VCaP (cell line): ENCODE measurements at regions not wholly inside any gene's neighbourhood (a gene's known extent, or its start where the extent isn't known, plus 50 kb on each side); places are given as distances from the start of the nearest gene placed in this dataset.

Source experiments
- H3K27ac ChIP-seq: fragments of 450-650 bp; 2 replicates; pipeline ENCODE4 v1.5.1; 2017
- TF ChIP-seq, protein P1 (sequence below): fragments of 450-650 bp; conservative IDR thresholded peaks from 2 replicates; pipeline ENCODE4 v1.5.1; 2017; ENCODE audit warnings: mild to moderate bottlenecking, moderate library complexity

DNA sequence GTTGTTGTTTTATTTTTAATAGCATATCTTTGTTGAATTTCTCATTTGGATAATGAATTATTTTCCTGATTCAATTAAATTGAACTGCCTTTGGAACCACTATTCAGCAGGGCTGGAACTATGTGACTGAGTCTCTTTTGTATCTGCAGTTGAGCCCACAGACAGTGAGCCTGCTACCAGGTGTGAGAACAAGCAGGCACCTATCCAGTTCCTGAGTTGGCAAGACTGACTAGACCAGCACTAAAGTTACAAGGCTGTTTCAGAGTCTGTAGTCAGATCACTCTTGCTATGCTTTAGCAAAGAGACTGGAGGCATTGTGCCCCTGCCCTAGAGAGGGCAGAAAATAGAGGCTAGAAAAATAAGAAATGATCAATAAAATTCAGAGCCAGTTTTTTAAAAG is 237.3 kb upstream of the GRID2 start:
- H3K27ac ChIP-seq, result no peak overlapping the region
- TF ChIP-seq, protein P1, sequence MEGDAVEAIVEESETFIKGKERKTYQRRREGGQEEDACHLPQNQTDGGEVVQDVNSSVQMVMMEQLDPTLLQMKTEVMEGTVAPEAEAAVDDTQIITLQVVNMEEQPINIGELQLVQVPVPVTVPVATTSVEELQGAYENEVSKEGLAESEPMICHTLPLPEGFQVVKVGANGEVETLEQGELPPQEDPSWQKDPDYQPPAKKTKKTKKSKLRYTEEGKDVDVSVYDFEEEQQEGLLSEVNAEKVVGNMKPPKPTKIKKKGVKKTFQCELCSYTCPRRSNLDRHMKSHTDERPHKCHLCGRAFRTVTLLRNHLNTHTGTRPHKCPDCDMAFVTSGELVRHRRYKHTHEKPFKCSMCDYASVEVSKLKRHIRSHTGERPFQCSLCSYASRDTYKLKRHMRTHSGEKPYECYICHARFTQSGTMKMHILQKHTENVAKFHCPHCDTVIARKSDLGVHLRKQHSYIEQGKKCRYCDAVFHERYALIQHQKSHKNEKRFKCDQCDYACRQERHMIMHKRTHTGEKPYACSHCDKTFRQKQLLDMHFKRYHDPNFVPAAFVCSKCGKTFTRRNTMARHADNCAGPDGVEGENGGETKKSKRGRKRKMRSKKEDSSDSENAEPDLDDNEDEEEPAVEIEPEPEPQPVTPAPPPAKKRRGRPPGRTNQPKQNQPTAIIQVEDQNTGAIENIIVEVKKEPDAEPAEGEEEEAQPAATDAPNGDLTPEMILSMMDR, result no peak

DNA sequence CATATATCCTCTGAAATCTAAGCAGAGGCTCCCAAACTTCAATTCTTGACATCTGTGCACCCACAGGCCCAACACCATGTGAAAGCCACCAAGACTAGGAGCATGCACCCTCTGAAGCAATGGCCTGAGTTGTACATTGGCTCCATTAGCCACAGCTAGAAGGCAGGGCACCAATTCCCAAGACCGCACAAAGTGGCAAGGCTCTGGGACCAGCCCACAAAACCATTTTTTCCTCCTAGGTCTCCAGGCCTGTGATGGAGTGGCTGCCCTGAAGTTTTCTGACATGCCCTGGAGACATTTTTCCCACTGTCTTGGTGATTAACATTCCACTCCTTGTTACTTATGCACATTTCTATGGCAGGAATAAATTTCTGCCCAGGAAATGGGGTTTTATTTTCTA is 232.2 kb upstream of the GRID2 start:
- TF ChIP-seq, protein P1, result no peak
- no peak overlapping the region for H3K27ac ChIP-seq

DNA sequence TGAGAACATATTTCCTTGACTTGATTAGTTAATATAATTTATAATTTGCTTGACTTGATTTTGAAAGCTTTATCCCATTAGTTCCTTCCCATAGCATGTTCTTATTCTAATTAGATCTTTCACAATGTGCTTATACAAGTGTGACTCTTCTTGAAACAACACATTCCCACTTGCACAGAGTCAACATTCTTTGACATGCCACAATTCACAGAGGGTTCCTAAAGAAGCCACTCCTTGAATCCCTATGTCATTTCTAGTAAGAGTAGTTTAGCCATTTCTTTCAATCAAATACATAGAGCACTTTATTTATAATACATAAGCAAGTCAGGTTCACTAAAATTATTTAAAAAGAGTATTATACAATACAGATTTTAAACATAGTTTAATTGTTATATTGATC is 228.9 kb upstream of the GRID2 start:
- no peak overlapping the region for H3K27ac ChIP-seq
- TF ChIP-seq, protein P1, result no peak

DNA sequence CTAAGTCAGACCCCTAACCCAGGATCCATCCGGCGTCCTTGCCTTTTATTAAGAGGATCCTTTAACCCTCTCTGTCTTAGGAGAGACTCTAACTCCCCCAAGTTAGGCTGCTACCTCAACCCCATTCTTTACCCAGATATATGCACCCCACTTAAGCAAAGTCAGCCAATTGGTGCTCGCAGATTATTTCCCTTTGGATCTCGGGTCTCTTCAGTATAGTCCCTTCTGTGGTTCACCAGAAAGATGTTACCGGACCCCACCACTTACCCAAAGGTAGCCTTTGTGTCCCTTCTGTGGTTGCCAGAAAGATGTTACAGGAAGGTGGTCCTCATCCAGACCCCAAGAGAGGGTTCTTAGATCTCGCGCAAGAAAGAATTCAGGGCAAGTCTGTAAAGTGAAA is 212.9 kb upstream of the GRID2 start:
- TF ChIP-seq, protein P1, result no peak
- H3K27ac ChIP-seq, result no peak overlapping the region

DNA sequence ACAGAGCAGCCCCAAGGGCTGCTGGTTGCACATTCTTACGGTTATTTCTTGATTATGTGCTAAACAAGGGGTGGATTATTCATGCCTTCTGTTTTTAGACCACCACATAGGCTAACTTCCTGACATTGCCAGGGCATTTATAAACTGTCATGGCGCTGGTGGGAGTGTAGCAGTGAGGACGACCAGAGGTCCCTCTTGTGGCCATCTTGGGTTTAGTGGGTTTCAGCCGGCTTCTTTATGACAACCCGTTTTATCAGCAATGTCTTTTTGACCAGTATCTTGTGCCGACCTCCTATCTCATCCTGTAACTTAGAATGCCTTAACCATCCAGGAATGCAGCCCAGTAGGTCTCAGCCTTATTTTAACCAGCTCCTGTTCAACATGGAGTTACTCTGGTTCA is 212.4 kb upstream of the GRID2 start:
- H3K27ac ChIP-seq, result no peak overlapping the region
- TF ChIP-seq, protein P1, result peak; percentile 43

DNA sequence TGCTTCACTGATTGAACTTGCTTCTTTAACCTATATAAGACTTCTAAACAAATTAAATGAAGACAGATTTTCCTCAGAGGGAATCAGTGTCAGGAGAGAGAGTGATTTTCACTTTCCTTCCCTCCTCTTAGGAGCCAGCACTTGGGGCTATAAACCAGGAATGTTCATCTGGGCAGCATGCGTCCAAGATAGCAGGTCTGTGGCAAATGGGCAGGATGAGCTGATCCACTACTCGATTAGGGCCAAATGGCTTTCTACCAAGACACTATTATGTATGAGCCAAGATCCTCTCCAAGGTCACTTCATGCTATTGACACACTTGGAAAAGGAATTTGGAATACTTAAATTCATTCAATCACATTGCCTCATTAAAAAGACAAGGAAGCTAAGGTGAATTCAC is 203.9 kb upstream of the GRID2 start:
- no peak overlapping the region for H3K27ac ChIP-seq
- TF ChIP-seq, protein P1, result no peak

DNA sequence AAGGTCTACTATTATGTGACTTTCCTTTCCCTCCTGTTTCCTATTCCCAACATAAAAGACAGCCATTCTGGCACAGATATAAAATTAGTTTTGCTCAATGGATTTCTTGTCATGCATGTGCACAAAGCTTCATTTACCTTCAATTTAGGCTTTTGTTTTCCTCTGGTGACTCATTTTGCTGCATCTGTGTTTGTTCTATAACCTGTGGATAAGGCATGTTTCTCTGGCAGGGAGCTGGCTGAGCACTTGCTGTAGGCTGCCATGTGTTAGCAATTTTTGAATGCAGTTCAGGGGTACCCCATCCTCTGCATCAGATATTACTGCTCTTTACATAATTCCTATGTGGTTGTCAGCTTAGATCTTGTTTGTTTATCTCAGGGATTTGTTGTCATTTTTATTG is 202.8 kb upstream of the GRID2 start:
- no peak overlapping the region for H3K27ac ChIP-seq
- TF ChIP-seq, protein P1, result no peak

DNA sequence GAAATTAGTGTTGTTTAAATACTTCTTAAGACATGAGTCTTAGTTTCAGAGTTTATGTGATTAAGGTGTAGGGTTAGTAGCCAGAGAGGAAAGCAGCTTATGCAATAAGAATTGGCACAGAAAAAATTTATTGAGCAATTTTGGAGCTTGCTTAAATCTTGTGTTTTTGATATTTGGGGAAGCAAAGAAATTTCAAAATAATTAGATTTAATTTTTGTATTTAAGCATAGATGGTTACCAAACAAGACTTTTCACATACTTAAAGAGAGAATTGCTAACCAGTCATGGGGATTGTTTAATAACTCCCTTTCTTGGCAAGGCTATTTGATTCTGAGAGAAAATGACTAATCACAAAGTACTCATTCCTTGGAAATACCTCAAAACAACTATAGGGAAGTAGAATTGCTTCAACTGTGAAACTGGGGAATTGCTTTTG is 202.0 kb upstream of the GRID2 start:
- TF ChIP-seq, protein P1, result no peak
- H3K27ac ChIP-seq, result no peak overlapping the region
